Coronary artery (tissue), 2 donors: ENCODE measurements at regions not wholly inside any gene's neighbourhood (a gene's known extent, or its start where the extent isn't known, plus 50 kb on each side); places are given as distances from the start of the nearest gene placed in this dataset.

Source experiments
- DNase-seq: peaks from one replicate; pipeline ENCODE4 v3.0.0-alpha.2; 2017; ENCODE audit warnings: low spot score
- H3K27ac ChIP-seq, 2 donors: fragments of 200-600 bp; sonication (generic); one replicate each; pipeline ENCODE4 v1.5.1; 2016 to 2019
- H3K4me3 ChIP-seq: fragments of 200-600 bp; sonication (generic); 2 replicates; pipeline ENCODE4 v1.5.1; 2016; ENCODE audit warnings: mild to moderate bottlenecking, moderate library complexity
- CTCF ChIP-seq: fragments of 200-600 bp; sonication (generic); IDR thresholded peaks from one replicate; pipeline ENCODE4 v1.5.1; 2019; ENCODE audit warnings: antibody characterized with exemption

GRCh38 chr7:41420421-41420820 is 282.5 kb downstream of the INHBA start:
- no peak for DNase-seq
- Histone ChIP-seq H3K27ac (no peak overlapping the region), H3K4me3 (no peak overlapping the region)
- TF ChIP-seq CTCF = no peak

GRCh38 chr7:41418337-41418736 is 284.6 kb downstream of the INHBA start:
- no peak overlapping the region for H3K27ac ChIP-seq
- H3K4me3 ChIP-seq = no peak overlapping the region
- TF ChIP-seq CTCF = no peak
- no peak for DNase-seq

GRCh38 chr7:41416208-41416595 is 286.7 kb downstream of the INHBA start:
- Histone ChIP-seq H3K4me3 (no peak overlapping the region), H3K27ac (no peak overlapping the region)
- no peak for DNase-seq
- no peak for TF ChIP-seq CTCF

- TF ChIP-seq CTCF = no peak
- Histone ChIP-seq H3K4me3 (no peak overlapping the region), H3K27ac (no peak overlapping the region)
- DNase-seq = no peak
These were observed 287.3 kb downstream of the INHBA start for GRCh38 chr7:41415471-41416207.

GRCh38 chr7:41415051-41415450 is 287.8 kb downstream of the INHBA start:
- Histone ChIP-seq H3K4me3 (no peak overlapping the region), H3K27ac (no peak overlapping the region)
- no peak for DNase-seq
- TF ChIP-seq CTCF = no peak

- no peak for TF ChIP-seq CTCF
- Histone ChIP-seq H3K4me3 (no peak overlapping the region), H3K27ac (no peak overlapping the region)
- DNase-seq = no peak
These were observed 298.4 kb downstream of the INHBA start for GRCh38 chr7:41404375-41405074.

- no peak for TF ChIP-seq CTCF
- DNase-seq = no peak
- Histone ChIP-seq H3K4me3 (no peak overlapping the region), H3K27ac (no peak overlapping the region)
These were observed 299.6 kb downstream of the INHBA start for GRCh38 chr7:41403291-41403690.
